Globus pallidus (tissue), 1 donor: ENCODE measurements at regions not wholly inside any gene's neighbourhood (a gene's known extent, or its start where the extent isn't known, plus 50 kb on each side); places are given as distances from the start of the nearest gene placed in this dataset.

Experiments used
- DNase-seq: peaks from one replicate; pipeline ENCODE4 v3.0.0-alpha.2; 2015; ENCODE audit warnings: low spot score

DNA sequence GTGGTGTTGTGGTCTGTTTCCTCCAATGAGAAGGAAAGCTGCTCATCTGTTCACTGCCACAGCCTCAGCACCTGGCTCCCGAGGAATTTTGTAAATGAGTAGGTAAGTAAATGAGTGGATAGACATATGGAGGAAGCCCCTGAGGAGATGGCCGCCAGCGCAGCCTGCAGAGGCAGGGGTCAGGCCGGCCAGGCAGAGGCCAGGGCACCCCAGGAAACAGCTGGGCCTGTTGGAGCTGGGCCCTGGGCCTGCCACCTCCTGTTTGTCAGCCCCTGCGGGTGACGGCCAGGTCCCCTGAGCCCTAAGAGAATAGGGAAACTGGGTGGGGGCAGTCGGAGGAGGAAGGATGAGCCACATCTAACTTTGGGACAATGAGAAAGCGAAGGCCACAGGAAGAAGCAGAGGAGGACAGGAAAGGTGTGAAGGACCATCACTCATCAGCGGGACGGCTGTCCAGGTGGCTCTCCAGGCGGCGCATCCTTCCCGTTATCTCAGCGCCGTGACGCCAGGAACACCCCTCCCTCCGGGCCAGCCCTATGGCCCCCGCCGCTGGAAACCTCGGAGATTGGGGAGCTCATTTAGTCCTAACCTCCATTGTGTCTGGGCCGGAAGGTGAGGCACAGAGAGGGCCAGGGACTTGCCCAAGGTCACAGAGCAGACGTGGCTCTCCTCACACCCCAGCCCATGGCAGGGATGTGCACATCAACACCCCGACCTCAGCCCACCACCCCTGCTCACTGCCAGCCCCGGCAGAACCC, 142.3 kb upstream of the UNC5B start:
- DNase-seq: no peak

GRCh38 chr10:71070741-71071140, 141.6 kb upstream of the UNC5B start:
- DNase-seq: no peak

GRCh38 chr10:71072131-71072822, 140.1 kb upstream of the UNC5B start:
- no peak for DNase-seq

DNA sequence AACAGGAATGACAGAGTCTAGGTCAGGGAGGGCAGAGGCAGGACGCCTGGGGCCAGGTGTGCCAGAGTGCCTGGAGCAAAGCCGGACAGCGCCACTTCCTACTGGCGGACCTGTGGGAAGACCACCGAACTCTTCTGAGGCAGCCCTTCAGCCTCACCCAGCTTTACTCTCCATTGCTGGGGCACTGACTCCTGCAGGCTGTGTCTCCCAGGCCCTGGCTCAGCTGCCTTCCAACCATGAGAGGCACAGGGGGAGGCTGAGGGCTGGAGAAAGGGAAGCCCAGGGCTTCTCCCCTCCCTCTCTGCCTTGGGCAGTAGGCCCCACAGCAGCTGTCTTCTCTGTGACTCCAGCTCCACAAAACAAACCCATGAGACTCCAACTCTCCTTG, 139.6 kb upstream of the UNC5B start:
- no peak for DNase-seq

GRCh38 chr10:71073451-71074175, 138.8 kb upstream of the UNC5B start:
- no peak for DNase-seq

GRCh38 chr10:71074176-71074755, 138.1 kb upstream of the UNC5B start:
- no peak for DNase-seq

GRCh38 chr10:71075086-71075758, 137.1 kb upstream of the UNC5B start:
- no peak for DNase-seq

GRCh38 chr10:71075759-71076472, 136.5 kb upstream of the UNC5B start:
- DNase-seq: no peak

- no peak for DNase-seq
Observed at GRCh38 chr10:71076473-71077142, 135.8 kb upstream of the UNC5B start.

DNA sequence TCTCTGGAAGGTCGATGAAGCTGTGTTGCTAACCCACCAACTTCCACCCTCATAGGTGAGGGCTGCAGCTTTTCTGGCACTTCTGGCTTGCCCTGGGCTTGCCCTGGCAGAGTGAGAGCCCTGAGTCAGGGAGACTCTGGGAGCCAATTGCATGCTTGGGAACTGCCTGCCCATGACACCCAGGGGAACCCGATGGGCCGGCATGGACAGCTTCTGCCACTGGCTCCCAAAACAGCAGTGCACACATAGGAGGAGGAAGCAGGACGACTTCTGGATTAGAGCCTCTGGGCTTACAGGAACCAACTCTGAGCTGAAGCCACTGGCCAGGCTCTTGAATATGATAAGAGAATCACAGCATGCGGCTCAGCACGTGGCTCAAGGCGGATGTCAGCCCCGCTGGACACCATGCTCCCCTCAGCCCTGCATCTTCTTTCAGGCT, 135.2 kb upstream of the UNC5B start:
- DNase-seq: no peak

DNA sequence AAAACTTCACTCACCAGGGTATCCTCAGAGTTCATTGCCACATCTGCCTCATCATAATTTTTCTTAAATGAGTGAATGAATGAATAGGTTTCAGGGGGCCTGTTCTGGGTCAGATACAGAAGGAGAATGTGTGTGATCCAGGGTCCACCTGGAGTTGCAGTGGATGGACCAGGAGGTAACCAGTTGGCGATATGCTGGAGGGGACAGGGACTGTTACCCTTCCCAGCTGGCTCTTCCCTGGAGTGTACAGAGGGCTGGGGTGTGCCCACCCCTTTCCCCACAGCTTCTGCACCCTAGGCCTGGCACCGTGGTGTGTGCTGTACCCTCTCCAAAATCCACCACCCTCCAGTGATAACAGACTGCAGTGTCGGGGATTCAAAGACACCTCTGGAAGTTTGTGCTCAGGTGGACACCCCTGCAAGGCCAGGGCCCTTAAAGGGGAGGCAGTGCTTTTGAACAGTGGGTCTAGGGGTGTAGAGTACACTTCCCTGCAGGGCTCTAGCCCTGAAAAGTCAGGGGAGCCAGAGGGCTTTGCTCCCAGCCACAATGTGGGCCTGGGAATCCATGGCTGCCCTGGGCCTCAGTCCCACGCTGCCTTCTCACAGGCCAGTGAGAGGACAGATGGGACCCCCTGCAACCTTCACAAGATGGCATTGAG, 134.4 kb upstream of the UNC5B start:
- DNase-seq: no peak

DNA sequence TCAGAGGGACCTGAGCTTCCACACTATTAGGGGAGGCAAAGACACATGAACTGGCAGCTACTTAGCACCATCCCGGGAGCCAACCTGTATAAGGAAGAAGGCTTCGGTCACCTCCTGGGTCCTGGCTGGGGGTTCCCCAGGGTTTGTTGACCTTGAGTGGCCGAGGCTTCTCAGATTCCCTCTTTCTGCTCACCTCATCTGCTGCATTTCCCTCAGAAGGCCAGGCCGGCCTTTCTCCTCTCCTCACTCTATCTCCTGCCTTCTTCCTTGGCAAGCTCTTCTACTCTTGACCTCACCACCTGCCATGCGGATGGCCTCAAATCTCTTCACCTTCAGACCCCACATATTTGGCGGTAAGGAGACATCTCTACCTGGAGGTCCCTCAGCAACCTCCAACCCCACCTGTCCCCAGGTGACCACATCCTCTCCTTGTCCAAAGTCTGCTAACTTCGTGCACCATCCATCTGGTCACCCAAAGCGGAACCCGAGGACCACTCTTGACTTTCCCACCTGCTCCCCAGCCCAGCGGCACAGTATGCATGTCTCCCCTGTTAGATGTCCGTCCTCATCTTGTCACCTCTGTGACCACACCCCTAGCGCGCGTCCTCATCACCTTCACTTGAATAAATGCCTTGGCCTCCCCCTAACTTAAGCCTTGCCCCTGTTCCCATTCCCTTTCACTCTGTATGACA, 133.8 kb upstream of the UNC5B start:
- no peak for DNase-seq

- no peak for DNase-seq
Observed at GRCh38 chr10:71079761-71080380, 132.5 kb upstream of the UNC5B start.

DNA sequence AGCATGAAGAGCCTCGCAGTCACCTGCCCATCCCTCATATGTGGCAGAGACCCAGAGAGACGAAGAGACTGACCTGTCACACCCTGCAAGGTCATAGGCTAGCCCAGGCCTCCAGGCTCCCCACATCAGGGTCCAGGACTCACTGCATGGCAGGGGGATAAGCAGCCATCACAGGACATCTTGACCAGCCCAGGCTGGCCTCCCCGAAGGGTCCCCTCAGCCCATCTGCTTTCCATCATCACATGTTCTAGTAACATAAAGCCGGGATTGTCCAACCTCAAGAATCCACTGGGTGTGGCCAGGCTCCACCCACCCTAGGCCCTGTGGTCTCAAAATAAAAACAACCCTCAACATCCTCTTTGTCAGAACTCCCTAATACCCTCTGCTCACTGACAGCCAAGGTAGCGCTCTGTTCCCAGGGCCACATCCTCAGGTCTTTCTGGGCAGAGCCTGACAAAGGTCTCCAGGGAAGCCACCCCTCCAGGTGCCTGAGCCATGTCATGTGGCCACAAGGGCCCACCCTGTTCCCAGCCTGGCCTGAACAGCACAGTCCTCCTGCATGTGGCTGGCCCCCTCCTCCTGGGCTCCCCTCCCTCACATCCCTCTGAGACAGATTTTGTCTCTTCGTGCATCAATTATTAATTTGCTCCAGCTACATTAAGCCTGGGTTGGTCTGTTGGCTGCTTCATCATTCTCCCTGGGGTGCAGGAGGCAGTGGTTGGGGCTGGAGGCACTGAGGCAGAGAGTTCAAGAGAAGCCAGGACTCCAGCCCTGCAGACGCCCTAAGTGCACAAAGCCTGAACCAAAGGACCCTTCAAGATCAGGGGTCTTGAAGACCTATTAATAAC, 131.8 kb upstream of the UNC5B start:
- no peak for DNase-seq

DNA sequence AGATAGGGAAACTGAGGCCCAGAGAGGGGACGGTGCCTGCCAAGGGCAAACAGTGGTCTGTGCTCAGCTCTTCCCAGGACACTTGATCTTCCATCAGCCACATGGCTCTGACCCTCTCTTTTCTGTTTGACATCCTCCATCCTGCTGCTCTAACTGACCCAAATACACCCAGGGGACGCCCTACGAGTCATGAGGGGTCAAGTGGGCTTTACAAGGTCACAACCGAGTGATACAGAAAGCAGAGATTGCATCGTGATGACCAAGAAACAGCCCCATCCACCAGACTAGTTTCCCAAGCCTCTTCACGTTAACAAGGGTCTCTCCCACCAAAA, 131.2 kb upstream of the UNC5B start:
- DNase-seq: no peak

DNA sequence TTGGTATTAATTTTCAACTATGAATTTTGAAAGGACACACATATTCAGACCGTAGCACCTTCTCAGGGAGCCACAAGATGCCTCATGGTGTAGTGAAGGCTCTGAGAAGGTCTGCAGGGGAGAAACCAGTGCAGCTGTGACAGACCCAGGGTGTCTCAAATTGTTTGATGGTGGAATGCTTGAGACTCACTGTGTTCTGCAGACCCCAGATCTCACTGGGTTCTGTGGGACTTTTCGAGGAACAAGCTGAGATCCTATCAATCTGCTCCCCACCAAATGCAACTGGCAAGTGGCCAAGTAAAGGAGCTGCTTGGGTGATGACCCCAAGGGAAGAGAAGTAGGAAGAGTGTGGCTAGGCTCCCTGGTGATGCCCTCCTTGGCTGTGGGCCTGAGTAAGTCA, 130.5 kb upstream of the UNC5B start:
- DNase-seq: no peak

DNA sequence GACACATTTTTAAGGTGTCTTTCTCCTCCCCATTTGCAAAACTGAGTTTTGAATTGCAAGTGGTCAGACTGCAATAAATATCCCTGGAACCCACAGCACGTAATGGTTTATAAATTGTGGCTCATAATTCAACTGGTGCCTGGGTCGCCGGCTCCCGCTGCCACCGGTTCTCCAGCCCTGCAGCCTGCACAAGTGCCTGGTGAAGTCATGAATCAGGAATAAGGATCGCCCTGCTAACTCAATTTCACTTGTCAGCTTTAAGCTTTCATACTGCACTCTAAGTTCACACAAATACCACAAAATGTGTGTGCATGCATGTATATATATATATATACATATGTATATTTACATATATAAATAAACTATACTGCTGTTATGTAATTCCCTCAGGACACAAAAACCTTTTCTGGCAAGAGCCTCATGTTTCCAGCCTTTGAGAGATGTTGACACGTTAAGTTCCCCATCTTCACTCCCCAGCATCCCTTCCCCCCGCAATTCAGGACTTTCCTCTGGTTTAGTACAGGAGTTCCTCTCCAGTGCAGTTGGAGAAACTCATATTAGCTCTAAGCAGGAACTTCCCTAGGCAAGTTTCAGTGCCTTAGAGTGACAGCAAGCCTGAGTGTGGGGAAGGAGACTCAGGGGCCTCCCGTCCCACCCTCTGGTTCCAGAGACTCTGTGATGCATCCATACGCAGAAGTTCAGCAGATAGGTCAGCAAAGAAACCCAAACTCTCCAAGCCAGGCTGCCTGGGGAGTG, 129.2 kb upstream of the UNC5B start:
- no peak for DNase-seq

DNA sequence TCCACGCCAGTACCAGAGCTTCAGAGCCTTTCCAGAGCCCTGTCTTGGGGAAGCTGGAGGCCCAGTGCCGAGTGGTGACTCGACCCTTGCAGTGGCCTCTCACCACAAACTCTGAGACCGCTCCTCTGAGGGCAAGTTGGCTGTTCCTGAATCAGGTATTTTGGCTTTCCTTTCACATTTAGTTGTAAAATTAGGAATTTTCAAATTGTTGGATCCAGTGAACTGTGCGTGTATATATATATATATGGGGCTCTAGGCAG, 128.7 kb upstream of the UNC5B start:
- DNase-seq: no peak
